ENCODE measurements at regions not wholly inside any gene's neighbourhood (a gene's known extent, or its start where the extent isn't known, plus 50 kb on each side); places are given as distances from the start of the nearest gene placed in this dataset.

DNA sequence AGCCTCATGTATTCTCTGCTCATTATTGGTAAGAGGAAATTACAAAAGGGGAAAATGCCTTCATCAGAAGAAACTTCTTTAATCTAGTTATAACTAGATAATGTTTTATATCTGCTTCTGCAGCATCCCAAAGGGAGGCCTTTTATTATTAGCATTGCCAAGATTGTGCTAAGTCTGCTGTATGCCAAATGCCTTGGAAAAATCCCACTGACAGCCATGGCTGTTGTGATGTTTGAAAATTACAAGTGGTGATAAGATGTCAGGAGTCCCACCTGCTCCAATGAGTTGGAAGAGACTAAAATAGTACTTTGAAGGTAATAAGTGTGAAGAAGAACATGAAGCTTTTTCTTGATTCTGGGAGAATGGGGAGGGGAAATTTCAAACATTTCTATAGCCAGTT, 345.0 kb downstream of the GABRB2 start:
- TF ChIP-seq POLR2AphosphoS5 (IDR thresholded peaks at IDR 0.05): no peak
- TF ChIP-seq POLR2A (IDR thresholded peaks at IDR 0.05): no peak

Data from upper lobe of left lung (tissue), 4 donors.